DOHH2 (cell line): ENCODE measurements at regions not wholly inside any gene's neighbourhood (a gene's known extent, or its start where the extent isn't known, plus 50 kb on each side); places are given as distances from the start of the nearest gene placed in this dataset.

Source experiments
- H3F3A ChIP-seq: fragments of 200-600 bp; sonication (generic), shearing (Covaris generic); 2 replicates; pipeline ENCODE4 v1.6.0; 2016; ENCODE audit warnings: antibody characterized with exemption, mild to moderate bottlenecking; ENCODE audit not compliant: control insufficient read depth, insufficient read depth
- H3K27ac ChIP-seq: fragments of 200-600 bp; sonication (generic); 2 replicates; pipeline ENCODE4 v1.5.1; 2014; ENCODE audit warnings: low read depth, mild to moderate bottlenecking, low read length, moderate library complexity
- H3K27me3 ChIP-seq: fragments of 200-600 bp; sonication (generic); 2 replicates; pipeline ENCODE4 v1.6.1; 2014; ENCODE audit warnings: mild to moderate bottlenecking, low read length, mixed read lengths; ENCODE audit not compliant: control insufficient read depth
- H3K36me3 ChIP-seq: fragments of 200-600 bp; sonication (generic); 2 replicates; pipeline ENCODE4 v1.6.1; 2014; ENCODE audit warnings: mild to moderate bottlenecking, low read length, moderate library complexity, mixed read lengths; ENCODE audit not compliant: control insufficient read depth
- H3K4me1 ChIP-seq: fragments of 200-600 bp; sonication (generic); 2 replicates; pipeline ENCODE4 v1.6.1; 2014; ENCODE audit warnings: mild to moderate bottlenecking, low read length, mixed read lengths; ENCODE audit not compliant: control insufficient read depth
- H3K4me2 ChIP-seq: fragments of 200-600 bp; sonication (generic); 2 replicates; pipeline ENCODE4 v1.6.0; 2014; ENCODE audit warnings: mild to moderate bottlenecking, low read length, moderate library complexity
- H3K4me3 ChIP-seq: fragments of 200-600 bp; sonication (generic); 2 replicates; pipeline ENCODE4 v1.5.1; 2014; ENCODE audit warnings: mild to moderate bottlenecking, low read length, mixed read lengths
- H3K79me2 ChIP-seq: fragments of 200-600 bp; sonication (generic); 2 replicates; pipeline ENCODE4 v1.6.1; 2014; ENCODE audit warnings: mild to moderate bottlenecking, low read length, mixed read lengths; ENCODE audit not compliant: control insufficient read depth
- H3K9me2 ChIP-seq: fragments of 200-600 bp; sonication (generic); replicated peaks from 2 replicates; pipeline ENCODE4 v1.6.1; 2014; ENCODE audit warnings: mild to moderate bottlenecking, low read length, mixed read lengths; ENCODE audit not compliant: control insufficient read depth
- H3K9me3 ChIP-seq: fragments of 200-600 bp; sonication (generic); 2 replicates; pipeline ENCODE4 v1.6.1; 2014; ENCODE audit warnings: antibody characterized with exemption, low read length, mixed read lengths; ENCODE audit not compliant: control insufficient read depth, insufficient read depth
- H4K20me1 ChIP-seq: fragments of 200-600 bp; sonication (generic); 2 replicates; pipeline ENCODE4 v1.6.0; 2014; ENCODE audit warnings: low read depth, mild to moderate bottlenecking, antibody characterized with exemption, low read length, moderate library complexity; ENCODE audit not compliant: control insufficient read depth, insufficient read depth
- EZH2phosphoT487 ChIP-seq: fragments of 200-600 bp; sonication (generic); IDR thresholded peaks from 2 replicates; pipeline ENCODE4 v1.6.1; 2017; ENCODE audit warnings: borderline replicate concordance, mild to moderate bottlenecking, antibody characterized with exemption, low read length, moderate library complexity, mixed read lengths
- TF ChIP-seq, protein P1 (sequence below): fragments of 200-600 bp; sonication (generic); IDR thresholded peaks from one replicate; pipeline ENCODE4 v1.5.1; 2014; ENCODE audit warnings: antibody characterized with exemption, mild to moderate bottlenecking, low read depth, low read length; ENCODE audit not compliant: poor library complexity, severe bottlenecking

DNA sequence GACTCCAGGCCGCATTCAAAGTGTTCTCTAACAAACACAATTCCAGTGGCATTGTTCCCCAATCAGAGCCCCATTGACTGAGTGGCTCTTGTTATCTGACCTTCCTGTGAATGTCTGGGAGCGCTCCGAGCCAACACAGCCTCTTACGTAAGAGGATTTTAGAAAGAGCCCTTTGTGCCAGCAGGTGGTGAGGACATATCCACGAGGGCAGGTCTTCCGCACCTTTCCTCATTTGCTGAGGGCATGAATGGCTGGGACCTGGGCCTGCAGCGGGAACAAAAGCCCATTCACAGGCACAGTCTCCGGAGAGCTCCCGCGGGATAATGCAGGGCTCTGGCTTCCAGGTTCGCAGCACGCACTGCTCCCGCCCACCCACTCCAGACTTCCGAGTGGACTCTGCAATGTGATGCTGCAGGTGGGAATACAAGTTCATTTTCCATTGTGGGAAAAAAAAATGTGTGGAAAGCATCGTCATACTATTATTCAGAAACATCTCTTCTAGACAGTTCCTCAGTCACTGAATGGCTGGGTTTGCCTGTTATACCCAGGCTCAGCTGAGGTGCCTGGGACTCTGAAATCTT is 295.0 kb upstream of the IGFBP3 start:
- Histone ChIP-seq H3K27ac (no peak overlapping the region), H3K9me3 (no peaks in the 10 kb centered on the region), H3K36me3 (no peaks in the 10 kb centered on the region), H3K9me2 (no peaks in the 10 kb centered on the region), H3K27me3 (no peaks in the 10 kb centered on the region), H3F3A (no peaks in the 10 kb centered on the region), H3K79me2 (no peaks in the 10 kb centered on the region), H3K4me2 (no peak overlapping the region), H3K4me1 (no peaks in the 10 kb centered on the region), H4K20me1 (no peaks in the 10 kb centered on the region), H3K4me3 (no peak overlapping the region)
- TF ChIP-seq EZH2phosphoT487: no peak
- TF ChIP-seq, protein P1, sequence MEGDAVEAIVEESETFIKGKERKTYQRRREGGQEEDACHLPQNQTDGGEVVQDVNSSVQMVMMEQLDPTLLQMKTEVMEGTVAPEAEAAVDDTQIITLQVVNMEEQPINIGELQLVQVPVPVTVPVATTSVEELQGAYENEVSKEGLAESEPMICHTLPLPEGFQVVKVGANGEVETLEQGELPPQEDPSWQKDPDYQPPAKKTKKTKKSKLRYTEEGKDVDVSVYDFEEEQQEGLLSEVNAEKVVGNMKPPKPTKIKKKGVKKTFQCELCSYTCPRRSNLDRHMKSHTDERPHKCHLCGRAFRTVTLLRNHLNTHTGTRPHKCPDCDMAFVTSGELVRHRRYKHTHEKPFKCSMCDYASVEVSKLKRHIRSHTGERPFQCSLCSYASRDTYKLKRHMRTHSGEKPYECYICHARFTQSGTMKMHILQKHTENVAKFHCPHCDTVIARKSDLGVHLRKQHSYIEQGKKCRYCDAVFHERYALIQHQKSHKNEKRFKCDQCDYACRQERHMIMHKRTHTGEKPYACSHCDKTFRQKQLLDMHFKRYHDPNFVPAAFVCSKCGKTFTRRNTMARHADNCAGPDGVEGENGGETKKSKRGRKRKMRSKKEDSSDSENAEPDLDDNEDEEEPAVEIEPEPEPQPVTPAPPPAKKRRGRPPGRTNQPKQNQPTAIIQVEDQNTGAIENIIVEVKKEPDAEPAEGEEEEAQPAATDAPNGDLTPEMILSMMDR: no peak

DNA sequence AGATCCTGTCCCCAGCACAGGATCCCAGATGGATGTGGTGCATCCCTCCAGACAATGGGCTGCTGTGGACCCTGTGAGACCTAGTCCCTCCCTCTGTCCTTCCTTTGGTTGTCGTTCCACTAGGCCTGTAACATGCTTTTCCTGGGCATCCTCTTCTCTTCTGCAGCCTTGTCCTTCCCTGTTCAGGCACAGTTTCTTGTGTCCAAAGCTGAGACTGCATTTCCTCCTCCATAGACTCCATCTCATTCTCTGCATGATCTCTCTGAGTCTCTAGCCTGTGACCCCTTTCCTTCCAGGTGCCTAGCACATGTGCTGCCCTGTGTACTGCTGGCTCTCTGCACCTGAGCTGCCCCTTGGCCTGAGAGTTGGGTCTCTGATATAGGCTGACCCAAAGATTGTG is 293.5 kb upstream of the IGFBP3 start:
- H3K9me3 ChIP-seq: no peaks in the 10 kb centered on the region
- TF ChIP-seq, protein P1: no peak
- TF ChIP-seq EZH2phosphoT487: no peak
- no peak overlapping the region for H3K4me3 ChIP-seq
- no peaks in the 10 kb centered on the region for H3K79me2 ChIP-seq
- H3K4me1 ChIP-seq: no peaks in the 10 kb centered on the region
- H3K27ac ChIP-seq: no peak overlapping the region
- no peak overlapping the region for H3K4me2 ChIP-seq
- no peaks in the 10 kb centered on the region for H4K20me1 ChIP-seq
- H3K9me2 ChIP-seq: no peaks in the 10 kb centered on the region
- H3K36me3 ChIP-seq: no peaks in the 10 kb centered on the region
- no peaks in the 10 kb centered on the region for H3K27me3 ChIP-seq
- H3F3A ChIP-seq: no peaks in the 10 kb centered on the region

DNA sequence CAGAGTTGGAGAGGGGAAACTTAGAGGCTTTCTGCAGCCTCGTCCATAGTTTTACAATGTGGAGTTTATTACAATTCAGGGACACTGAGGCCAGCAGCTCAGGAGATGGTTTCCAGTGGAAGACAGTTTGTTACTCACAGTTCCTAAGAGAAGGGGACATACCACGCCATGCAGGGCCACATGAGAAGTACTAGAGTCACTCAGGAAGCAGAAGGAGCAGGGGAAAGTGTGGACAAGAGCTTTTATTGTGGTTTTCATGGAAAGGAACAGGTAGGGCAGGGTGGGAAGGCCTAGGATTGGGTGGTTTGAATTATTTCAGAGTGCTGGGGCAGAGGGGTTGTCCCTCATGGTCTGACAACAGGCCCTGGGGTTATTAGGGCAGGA is 292.1 kb upstream of the IGFBP3 start:
- Histone ChIP-seq H3K4me1 (no peaks in the 10 kb centered on the region), H3K27ac (no peak overlapping the region), H3K9me2 (no peaks in the 10 kb centered on the region), H3K9me3 (no peaks in the 10 kb centered on the region), H3K27me3 (no peaks in the 10 kb centered on the region), H3K36me3 (no peaks in the 10 kb centered on the region), H3K4me2 (no peak overlapping the region), H3K4me3 (no peak overlapping the region), H4K20me1 (no peaks in the 10 kb centered on the region), H3F3A (no peaks in the 10 kb centered on the region), H3K79me2 (no peaks in the 10 kb centered on the region)
- TF ChIP-seq, protein P1: no peak
- TF ChIP-seq EZH2phosphoT487: no peak
